ENCODE measurements at regions not wholly inside any gene's neighbourhood (a gene's known extent, or its start where the extent isn't known, plus 50 kb on each side); places are given as distances from the start of the nearest gene placed in this dataset.

DNA sequence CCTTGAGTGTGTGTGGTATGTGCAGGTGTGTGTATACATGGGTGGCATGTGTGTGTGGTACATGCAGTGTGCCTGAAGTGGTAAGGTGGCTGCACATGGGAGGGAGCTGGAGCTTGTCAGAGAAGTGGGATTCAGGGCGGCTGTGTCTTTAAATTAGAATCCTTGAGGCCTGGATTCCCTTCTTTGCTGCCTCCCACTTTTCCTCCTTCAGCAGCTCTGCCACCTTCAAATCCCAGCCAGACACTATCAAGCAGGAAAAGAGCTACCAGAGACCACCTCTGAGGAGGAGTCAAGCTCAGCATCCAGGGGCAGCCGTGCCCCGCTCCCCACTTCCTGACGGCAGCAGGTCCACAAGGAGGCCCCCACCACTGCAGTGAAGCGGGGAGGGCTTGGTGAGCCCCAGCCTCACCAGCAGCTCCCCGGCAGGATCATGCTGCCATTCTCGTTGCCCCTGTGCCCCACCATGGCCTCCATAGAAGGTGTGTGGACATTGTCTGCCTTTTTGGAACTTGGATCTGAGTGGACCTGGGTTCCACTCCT is 131.0 kb upstream of the MLN start:
- intact Hi-C loops (cut with DNase I; ENCODE audit: low total_unique reads) = no loop called here
- H3K4me1 ChIP-seq = no peaks in the 10 kb centered on the region
- TF ChIP-seq, protein P1, sequence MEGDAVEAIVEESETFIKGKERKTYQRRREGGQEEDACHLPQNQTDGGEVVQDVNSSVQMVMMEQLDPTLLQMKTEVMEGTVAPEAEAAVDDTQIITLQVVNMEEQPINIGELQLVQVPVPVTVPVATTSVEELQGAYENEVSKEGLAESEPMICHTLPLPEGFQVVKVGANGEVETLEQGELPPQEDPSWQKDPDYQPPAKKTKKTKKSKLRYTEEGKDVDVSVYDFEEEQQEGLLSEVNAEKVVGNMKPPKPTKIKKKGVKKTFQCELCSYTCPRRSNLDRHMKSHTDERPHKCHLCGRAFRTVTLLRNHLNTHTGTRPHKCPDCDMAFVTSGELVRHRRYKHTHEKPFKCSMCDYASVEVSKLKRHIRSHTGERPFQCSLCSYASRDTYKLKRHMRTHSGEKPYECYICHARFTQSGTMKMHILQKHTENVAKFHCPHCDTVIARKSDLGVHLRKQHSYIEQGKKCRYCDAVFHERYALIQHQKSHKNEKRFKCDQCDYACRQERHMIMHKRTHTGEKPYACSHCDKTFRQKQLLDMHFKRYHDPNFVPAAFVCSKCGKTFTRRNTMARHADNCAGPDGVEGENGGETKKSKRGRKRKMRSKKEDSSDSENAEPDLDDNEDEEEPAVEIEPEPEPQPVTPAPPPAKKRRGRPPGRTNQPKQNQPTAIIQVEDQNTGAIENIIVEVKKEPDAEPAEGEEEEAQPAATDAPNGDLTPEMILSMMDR (IDR thresholded peaks at IDR 0.05) = no peak
- DNase-seq = no peak
- no peak overlapping the region for H3K27ac ChIP-seq
- H3K36me3 ChIP-seq = no peaks in the 10 kb centered on the region
- H3K9me3 ChIP-seq = no peaks in the 10 kb centered on the region
- H3K4me3 ChIP-seq = no peak overlapping the region
- peaks cover 0 to 29% of the 10 kb centered on the region in 2 donors for H3K27me3 ChIP-seq

DNA sequence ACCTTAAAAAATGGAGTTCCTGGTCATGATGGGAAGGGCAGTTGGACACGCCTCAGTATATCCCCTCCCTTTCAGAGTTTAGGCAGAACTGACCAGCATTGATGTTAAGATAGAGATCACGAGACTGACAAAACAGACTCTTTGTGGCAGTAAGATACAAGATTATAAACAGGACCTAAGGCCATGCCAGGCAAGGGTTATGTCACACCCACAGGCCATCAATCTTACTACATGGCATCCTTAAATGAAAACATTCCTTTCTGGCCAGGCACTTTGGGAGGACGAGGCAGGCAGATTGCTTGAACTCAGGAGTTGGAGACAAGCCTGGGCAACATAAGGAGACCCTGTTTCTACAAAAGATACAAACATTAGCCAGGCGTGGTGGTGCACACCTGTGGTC is 129.3 kb upstream of the MLN start:
- no peaks in the 10 kb centered on the region for H3K9me3 ChIP-seq
- peaks cover 0 to 24% of the 10 kb centered on the region in 2 donors for H3K27me3 ChIP-seq
- no peaks in the 10 kb centered on the region for H3K36me3 ChIP-seq
- TF ChIP-seq, protein P1 (IDR thresholded peaks at IDR 0.05) = no peak
- H3K4me3 ChIP-seq = no peak overlapping the region
- no peak overlapping the region for H3K27ac ChIP-seq
- intact Hi-C loops (cut with DNase I; ENCODE audit: low total_unique reads) = no loop called here
- H3K4me1 ChIP-seq = no peaks in the 10 kb centered on the region
- no peak for DNase-seq

DNA sequence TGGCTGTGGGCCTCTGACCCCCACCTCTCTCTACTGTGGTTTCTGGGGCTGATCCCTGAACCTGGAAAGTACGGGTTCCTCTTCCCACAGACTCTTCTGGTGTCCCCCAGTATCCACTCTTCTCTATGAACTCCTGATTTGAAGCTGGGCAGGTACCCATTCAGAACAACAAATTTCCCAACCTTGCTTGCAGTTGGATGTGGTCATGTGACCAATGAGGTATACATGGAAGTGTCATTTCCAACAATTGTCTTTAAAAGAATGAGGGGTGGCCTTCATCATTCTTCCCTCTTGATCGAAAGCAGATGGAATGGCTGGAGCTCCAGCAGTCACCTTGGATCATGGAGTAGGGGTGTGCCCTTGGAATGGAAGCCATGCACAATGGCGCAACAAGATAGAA is 128.0 kb upstream of the MLN start:
- peaks cover 0 to 24% of the 10 kb centered on the region in 2 donors for H3K27me3 ChIP-seq
- H3K27ac ChIP-seq = no peak overlapping the region
- H3K9me3 ChIP-seq = no peaks in the 10 kb centered on the region
- H3K4me1 ChIP-seq = peaks cover 0 to 11% (median 0%) of the 10 kb centered on the region in 4 donors
- no peaks in the 10 kb centered on the region for H3K36me3 ChIP-seq
- TF ChIP-seq, protein P1 (IDR thresholded peaks at IDR 0.05) = no peak
- H3K4me3 ChIP-seq = no peak overlapping the region
- DNase-seq = no peak
- intact Hi-C loops (cut with DNase I; ENCODE audit: low total_unique reads) = no loop called here

DNA sequence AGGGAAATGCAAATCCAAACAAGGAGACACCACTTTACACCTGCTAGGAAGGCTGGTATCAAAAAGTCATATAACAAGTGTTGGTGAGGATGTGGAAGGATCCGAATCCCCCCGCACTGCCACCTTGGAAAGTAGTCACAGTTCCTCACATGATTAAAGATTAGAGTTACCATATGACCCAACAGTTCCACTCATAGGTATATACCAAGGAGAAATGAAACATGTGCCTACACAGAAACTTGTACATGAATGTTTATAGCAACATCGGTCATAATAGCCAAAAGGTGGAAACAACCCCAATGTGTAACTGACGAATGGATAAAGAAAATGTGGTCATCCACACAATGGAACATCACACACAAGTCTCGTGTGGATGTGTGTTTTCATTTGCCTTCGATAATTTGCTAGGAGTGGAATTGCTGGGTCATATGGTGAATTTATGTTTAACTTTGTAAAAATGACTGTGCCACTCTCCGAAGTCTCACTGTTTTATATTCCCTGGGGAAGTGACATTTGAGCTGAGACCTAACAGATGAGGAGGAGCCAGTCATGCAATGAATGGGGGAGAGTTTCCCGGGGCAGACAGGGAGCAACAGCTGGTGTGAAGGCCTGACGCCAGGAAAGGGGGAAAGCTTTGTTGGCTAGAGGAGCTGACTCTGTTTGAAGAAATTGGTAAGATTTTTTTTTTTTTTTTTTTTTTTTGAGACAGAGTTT is 125.9 kb upstream of the MLN start:
- TF ChIP-seq, protein P1 (IDR thresholded peaks at IDR 0.05) = no peak
- Histone ChIP-seq H3K9me3 (no peaks in the 10 kb centered on the region), H3K4me3 (no peak overlapping the region), H3K27ac (no peak overlapping the region), H3K36me3 (no peaks in the 10 kb centered on the region), H3K4me1 (peaks cover 0 to 11% (median 0%) of the 10 kb centered on the region in 4 donors), H3K27me3 (peaks cover 0 to 6% of the 10 kb centered on the region in 2 donors)
- intact Hi-C loops (cut with DNase I; ENCODE audit: low total_unique reads) = no loop called here
- no peak for DNase-seq

DNA sequence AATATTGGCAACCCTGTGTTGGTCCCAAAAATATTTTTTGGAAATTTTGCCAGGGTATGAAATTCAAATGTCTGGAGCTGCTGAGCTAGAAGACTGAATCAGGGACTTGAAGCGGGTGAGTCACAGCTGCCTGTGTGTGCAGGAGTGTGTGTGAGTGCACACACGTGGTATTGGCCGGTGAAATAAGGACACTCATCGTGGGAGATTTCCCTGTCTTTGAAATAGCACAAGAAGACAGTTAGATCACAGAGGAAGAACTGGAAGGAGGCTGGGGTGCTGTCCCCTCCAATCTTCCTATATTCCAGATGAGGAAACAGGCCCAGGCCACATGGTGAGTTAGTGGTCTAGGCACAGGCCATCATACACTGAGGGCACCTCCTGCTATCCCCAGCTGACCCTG is 123.8 kb upstream of the MLN start:
- no peak overlapping the region for H3K27ac ChIP-seq
- TF ChIP-seq, protein P1 (IDR thresholded peaks at IDR 0.05) = no peak
- no peaks in the 10 kb centered on the region for H3K9me3 ChIP-seq
- DNase-seq = no peak
- peaks cover 0 to 11% (median 0%) of the 10 kb centered on the region in 4 donors for H3K4me1 ChIP-seq
- intact Hi-C loops (cut with DNase I; ENCODE audit: low total_unique reads) = no loop called here
- H3K27me3 ChIP-seq = peaks cover 0 to 6% of the 10 kb centered on the region in 2 donors
- H3K36me3 ChIP-seq = no peaks in the 10 kb centered on the region
- no peak overlapping the region for H3K4me3 ChIP-seq
